ENCODE measurements at regions not wholly inside any gene's neighbourhood (a gene's known extent, or its start where the extent isn't known, plus 50 kb on each side); places are given as distances from the start of the nearest gene placed in this dataset.

DNA sequence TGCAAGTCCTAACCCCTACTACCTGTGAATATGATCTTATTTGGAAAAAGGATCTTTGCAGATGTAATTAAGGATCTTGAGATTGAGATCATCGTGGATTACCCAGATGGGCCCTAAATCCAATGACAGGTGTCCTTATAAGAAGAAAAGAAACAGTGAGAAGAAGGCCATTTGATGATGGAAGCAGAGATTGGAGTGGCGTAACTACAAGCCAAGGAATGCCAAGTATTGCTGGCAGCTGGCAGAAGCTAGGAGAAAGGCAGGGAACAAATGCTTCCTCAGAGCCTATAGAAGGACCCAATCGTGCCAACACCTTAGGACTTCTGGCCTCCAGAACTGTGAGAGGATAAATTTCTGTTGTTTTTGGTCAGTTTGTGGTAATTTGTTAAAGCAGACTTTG lies 70.1 kb upstream of the PALM2AKAP2 start:
- TF ChIP-seq, protein P1, sequence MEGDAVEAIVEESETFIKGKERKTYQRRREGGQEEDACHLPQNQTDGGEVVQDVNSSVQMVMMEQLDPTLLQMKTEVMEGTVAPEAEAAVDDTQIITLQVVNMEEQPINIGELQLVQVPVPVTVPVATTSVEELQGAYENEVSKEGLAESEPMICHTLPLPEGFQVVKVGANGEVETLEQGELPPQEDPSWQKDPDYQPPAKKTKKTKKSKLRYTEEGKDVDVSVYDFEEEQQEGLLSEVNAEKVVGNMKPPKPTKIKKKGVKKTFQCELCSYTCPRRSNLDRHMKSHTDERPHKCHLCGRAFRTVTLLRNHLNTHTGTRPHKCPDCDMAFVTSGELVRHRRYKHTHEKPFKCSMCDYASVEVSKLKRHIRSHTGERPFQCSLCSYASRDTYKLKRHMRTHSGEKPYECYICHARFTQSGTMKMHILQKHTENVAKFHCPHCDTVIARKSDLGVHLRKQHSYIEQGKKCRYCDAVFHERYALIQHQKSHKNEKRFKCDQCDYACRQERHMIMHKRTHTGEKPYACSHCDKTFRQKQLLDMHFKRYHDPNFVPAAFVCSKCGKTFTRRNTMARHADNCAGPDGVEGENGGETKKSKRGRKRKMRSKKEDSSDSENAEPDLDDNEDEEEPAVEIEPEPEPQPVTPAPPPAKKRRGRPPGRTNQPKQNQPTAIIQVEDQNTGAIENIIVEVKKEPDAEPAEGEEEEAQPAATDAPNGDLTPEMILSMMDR (IDR thresholded peaks at IDR 0.05; ENCODE audit: low read depth, low read length), result no peak
- no peak for DNase-seq (ENCODE audit: low read depth in 2 of 2)
- no peak overlapping the region for H3K4me3 ChIP-seq (replicated peaks in 1 of 2; ENCODE audit: low read depth in 2 of 2, low read length in 2 of 2)

DNA sequence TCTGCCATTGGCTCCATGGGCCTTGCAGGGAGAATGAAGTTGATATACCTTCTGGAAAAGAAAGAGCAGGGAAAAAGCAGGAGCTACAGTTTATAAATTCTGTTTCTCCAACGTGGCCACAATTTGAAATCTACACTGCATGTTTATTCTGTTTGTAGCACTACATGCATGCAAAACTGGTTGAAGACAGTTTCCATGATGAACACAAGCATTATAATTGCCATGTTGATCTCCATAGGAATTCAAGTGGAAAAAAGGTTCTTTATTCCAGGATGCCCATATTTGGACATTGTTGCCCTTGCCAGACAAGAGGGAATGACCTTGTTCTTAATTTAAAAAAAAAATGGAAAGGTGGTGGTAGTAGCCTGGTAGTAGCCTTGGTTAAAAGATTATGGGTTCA lies 69.2 kb upstream of the PALM2AKAP2 start:
- no peak overlapping the region for H3K4me3 ChIP-seq (replicated peaks in 1 of 2; ENCODE audit: low read depth in 2 of 2, low read length in 2 of 2)
- DNase-seq (ENCODE audit: low read depth in 2 of 2), result no peak
- TF ChIP-seq, protein P1 (IDR thresholded peaks at IDR 0.05; ENCODE audit: low read depth, low read length), result no peak

DNA sequence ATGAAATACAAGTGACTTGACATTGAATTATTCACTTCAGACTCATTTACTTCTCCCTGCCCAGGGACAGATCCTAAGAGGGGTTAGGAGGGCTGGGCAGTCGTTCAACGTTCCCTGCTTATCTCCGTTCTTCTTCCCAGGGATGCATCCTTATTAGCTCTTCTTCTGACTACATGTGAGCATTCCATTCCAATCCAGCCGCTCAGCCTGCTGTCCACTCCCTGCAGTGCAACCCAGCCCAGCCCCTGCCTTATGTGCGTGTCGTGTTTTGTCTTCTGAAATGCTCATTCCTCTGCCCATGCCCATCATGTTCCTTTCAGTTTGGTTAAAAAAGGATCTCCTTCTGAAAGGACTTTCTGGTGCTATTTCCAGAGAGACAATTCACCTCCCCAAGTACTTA lies 64.7 kb upstream of the PALM2AKAP2 start:
- DNase-seq (ENCODE audit: low read depth in 2 of 2), result no peak
- TF ChIP-seq, protein P1 (IDR thresholded peaks at IDR 0.05; ENCODE audit: low read depth, low read length), result no peak

DNA sequence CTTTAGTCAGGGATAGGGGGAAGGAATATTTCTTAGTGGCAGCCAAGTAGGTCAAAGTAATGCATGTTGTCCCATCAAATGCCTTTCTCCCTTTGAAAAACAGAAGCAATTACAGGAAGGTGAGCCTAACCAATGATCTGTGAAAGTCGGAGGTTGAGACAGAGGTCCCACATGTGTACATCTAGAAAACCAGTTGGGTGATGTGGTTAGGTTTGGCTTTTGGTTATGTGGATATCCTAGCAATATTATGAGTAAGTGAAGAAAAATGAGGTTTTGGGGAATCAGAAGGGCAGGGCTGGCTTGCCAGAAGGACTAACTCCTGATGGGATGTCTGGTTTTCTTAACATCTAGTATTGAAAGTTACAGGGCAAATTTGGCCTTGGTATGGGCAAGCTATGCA lies 63.4 kb upstream of the PALM2AKAP2 start:
- DNase-seq (ENCODE audit: low read depth in 2 of 2), result no peak
- no peak overlapping the region for H3K4me3 ChIP-seq (replicated peaks in 1 of 2; ENCODE audit: low read depth in 2 of 2, low read length in 2 of 2)
- TF ChIP-seq, protein P1 (IDR thresholded peaks at IDR 0.05; ENCODE audit: low read depth, low read length), result no peak

More for the DNA sequence above, 64.7 kb upstream of the PALM2AKAP2 start:
- no peak overlapping the region for H3K4me3 ChIP-seq (replicated peaks in 1 of 2; ENCODE audit: low read depth in 2 of 2, low read length in 2 of 2)

DNA sequence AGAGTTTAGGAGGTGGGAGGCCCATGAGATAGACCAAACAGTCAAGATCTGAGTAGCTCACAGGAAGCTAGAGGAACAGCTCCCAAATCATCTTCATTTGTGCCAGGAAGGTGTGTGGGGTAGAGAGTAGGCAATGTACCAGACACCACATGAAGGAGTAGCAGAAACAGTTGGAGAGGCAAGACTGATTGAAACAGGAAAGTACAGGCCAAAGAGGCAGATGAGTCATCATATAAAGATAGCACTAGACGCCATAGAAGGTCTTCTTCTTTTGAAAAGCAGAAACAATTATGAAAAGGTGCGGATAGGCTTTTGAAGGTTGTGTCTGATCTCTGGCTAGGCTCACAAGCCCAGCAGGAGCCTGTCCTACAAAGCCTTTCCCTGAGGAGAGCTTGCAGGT lies 62.7 kb upstream of the PALM2AKAP2 start:
- TF ChIP-seq, protein P1 (IDR thresholded peaks at IDR 0.05; ENCODE audit: low read depth, low read length), result no peak
- H3K4me3 ChIP-seq (replicated peaks in 1 of 2; ENCODE audit: low read depth in 2 of 2, low read length in 2 of 2), result no peak overlapping the region
- no peak for DNase-seq (ENCODE audit: low read depth in 2 of 2)

DNA sequence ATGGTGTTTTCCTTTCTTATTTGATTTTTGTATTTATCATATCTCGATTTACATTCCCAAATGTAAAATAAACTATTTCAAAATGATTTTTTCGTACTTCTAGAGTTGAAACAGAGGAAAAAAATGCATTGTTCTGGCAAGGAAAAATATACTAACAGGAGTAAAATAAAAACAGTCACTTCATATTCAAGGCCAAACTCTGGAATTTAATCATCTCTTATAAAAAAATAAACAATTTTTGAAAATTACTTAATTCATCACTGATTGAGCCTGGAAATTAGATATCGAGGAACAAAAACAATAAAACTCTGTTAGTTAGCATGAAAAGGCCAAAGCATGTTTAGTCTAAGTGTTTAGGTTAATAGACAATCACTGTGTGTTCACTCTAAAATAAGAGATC lies 61.1 kb upstream of the PALM2AKAP2 start:
- TF ChIP-seq, protein P1 (IDR thresholded peaks at IDR 0.05; ENCODE audit: low read depth, low read length), result no peak
- no peak for DNase-seq (ENCODE audit: low read depth in 2 of 2)
- no peak overlapping the region for H3K4me3 ChIP-seq (replicated peaks in 1 of 2; ENCODE audit: low read depth in 2 of 2, low read length in 2 of 2)

DNA sequence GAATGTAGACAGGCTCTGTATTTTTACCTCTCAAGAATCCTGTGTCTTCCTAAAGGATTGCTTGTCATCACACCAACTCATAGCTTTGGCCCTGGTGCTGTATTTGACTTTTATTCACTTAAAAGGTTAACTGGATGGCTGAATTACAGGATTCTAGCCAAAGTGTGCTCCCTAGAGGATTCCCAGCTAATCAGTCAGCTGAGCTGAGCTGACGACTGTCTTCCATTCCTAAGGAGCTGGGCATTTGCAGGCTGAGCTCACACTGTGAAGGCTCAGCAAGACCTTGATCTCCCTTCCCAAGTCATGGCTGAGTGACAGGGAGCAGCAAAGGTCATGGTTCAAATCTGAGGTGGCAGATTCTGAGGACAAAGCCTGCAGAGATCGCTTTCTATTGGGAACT lies 59.0 kb upstream of the PALM2AKAP2 start:
- no peak overlapping the region for H3K4me3 ChIP-seq (replicated peaks in 1 of 2; ENCODE audit: low read depth in 2 of 2, low read length in 2 of 2)
- TF ChIP-seq, protein P1 (IDR thresholded peaks at IDR 0.05; ENCODE audit: low read depth, low read length), result no peak
- DNase-seq (ENCODE audit: low read depth in 2 of 2), result peak in 1 of 2 donors; percentile 10

Data from cardiac fibroblast (primary cell).